Activated CD8-positive, alpha-beta memory T cell treated with anti-CD3 and anti-CD28 coated beads, Interleukin-2, amount 50 U/mL, for 24 hours (primary cell): ENCODE measurements at regions not wholly inside any gene's neighbourhood (a gene's known extent, or its start where the extent isn't known, plus 50 kb on each side); places are given as distances from the start of the nearest gene placed in this dataset.

ENCODE experiments used
- DNase-seq: peaks from one replicate; pipeline ENCODE4 v3.0.0-alpha.2; 2020; ENCODE audit errors: extremely low read depth

DNA sequence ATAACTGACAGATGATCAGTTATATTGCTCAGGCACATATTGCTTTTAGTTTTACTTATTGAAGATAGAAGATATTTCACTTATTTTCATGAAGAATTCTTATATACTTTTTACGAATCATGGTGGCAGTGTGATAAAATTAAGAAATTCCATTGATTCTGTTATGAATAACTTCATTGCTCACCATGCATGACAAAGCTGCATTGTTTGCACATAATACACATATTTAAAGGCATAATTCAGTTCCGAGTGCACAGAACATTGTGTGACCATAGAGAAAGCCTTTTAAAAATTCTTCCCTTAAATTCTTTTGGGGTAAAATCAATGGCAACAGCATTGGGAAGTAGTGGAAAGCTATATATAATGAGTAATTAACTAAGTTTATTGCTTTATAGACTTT lies 82.5 kb upstream of the NAALADL2 start:
- DNase-seq, result no peak

DNA sequence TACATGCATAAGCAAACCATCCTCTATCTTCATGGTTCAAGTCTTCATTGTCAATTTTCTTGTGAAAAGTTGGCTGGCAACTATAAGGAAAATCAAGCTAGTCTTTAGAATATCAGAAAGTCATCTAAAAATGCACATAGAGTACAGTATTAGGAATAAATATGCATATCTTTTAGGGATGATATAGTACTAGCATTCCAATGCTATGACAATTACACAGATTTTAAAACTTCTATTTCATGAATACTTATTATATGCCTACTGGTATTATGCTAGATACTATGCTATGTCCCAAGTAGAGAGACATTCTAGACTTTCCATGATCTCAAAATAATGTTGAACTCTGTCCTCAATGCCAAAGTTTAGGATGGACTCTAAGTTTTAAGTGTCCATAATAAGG lies 81.3 kb upstream of the NAALADL2 start:
- DNase-seq, result no peak

DNA sequence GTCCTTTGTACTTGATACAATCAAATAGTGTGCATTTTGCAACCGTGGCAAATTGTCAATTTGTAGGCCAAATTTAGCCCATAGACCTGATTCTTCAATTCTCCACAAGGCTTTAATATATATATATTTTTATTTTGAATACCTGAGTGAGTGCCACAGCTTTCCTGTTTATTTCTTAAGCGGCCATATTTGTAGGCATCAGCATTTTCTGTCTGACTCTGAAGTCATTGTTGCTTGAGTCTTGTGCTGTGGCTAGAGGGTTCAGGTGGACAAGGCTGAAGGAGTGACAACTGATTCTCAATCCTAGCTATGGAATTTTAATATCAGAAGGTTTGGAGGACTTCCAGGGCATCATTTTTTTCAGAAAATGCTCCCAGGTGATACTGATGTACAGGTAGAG lies 75.6 kb upstream of the NAALADL2 start:
- no peak for DNase-seq

DNA sequence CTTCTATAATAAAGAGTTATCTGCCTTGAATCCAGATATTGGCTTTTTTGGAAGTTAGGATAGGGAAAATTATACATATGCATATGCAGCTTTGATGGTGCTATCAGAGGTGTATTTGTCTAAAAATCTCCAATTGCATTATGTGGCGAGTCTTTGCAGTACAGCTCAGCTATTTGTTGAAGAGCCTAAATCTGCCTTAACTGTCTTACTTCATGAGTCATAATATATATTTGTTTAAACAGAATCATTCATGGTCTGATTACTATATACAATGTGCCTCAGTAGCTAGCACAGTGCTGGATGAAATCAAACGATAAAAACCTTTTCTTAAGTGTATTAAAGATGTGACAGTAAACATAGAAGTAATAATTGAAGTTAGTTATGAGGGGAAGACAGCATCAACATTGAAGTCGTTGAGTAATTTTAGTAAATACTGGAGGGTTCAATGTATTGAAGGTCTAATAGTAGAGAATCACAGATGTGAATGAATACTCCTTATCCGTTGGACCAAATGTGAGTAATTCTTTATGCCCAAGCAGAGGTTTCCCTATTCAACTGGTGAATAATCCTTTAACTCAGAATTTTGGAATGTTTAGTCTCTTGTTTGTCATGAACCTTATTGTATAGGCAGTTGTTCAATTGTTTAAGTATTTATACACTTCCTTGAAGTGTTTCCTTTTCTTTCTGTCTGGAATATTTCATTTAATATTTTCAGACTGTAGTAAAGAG lies 74.8 kb upstream of the NAALADL2 start:
- no peak for DNase-seq

DNA sequence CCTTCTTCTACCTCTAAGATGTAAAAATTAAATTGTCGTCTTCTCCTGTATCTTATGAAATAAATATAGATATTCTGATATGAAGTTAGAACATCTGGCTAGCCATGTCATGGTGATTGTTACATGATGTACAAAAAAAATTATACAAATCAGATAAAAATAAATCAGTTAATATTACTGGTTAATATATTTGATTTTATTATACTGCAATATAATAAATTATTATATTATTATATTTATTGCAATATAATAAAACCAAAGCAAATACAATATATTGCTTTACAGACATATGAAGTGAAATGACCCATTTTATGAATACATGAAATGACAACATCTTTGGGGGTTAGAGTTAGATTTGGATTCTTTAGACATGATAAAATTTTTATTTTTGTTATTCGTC lies 72.3 kb upstream of the NAALADL2 start:
- DNase-seq, result no peak

DNA sequence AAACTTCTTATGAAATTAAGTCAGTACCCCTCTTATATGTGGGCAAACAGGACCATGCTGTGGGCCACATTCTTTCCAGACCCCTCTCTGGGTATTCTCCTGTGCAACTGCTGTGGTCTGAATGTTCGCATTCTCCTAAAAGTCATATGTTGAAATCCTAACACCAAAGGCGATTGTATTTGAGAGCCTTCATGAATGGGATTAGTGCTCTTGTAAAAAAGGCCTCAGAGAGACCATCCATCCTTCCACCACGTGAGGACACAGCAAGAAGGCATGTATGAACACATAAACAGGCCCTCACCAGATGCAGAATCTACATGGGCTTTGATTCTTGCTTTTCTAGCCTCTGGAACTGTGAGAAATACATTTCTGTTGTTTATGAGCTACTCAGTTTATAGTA lies 68.0 kb upstream of the NAALADL2 start:
- no peak for DNase-seq

DNA sequence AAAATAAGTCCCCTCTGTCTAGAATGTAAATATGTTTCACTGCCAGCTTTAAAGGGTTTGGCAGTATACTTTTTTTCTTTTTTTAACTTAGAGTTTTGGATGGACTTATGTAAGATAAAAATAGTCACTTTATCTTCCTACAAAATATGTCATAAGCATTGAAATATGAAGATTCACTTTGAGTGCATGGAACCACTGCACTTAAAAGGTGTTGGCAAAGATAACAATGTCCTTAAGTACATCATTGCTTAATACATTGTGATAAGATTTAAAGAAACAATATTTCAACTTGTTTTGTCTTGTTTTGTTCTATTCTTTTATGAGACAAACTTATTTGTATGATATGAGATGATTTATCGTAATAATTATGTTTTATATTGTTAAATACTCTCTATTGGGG lies 66.3 kb upstream of the NAALADL2 start:
- no peak for DNase-seq
